Colonic mucosa (tissue), 4 donors: ENCODE measurements at regions not wholly inside any gene's neighbourhood (a gene's known extent, or its start where the extent isn't known, plus 50 kb on each side); places are given as distances from the start of the nearest gene placed in this dataset.

ENCODE experiments used
- DNase-seq: peaks from one replicate; pipeline ENCODE4 v3.0.0-alpha.2; 2020
- H3K27ac ChIP-seq: fragments of 200-600 bp; one replicate; pipeline ENCODE4 v1.8.0; 2021
- H3K27me3 ChIP-seq: fragments of 200-600 bp; one replicate; pipeline ENCODE4 v1.8.0; 2021
- H3K36me3 ChIP-seq: fragments of 200-600 bp; one replicate; pipeline ENCODE4 v1.8.0; 2021
- H3K4me1 ChIP-seq: fragments of 200-600 bp; one replicate; pipeline ENCODE4 v1.8.0; 2021; ENCODE audit warnings: mild to moderate bottlenecking
- H3K4me3 ChIP-seq: fragments of 200-600 bp; one replicate; pipeline ENCODE4 v1.8.0; 2021
- H3K9ac ChIP-seq, 2 donors: one replicate each; pipeline ENCODE4 v1.7.0; 2013; ENCODE audit warnings: control low read depth in 2 of 2, low read depth in 2 of 2, low read length in 2 of 2
- H3K9me3 ChIP-seq: fragments of 200-600 bp; one replicate; pipeline ENCODE4 v1.8.0; 2021
- intact Hi-C: fragments of 100-400 bp; cut with DNase I; formaldehyde crosslinking; loops from one replicate; pipeline ENCODE4 v1.14.1; 2022
- TF ChIP-seq, protein P1 (sequence below): fragments of 200-600 bp; IDR thresholded peaks from one replicate; pipeline ENCODE4 v1.8.0; 2022; ENCODE audit warnings: antibody characterized with exemption, mild to moderate bottlenecking
- donor health status: healthy.
- donor health status: DM: no; HTN: no; CAD: no.
- donor health status: DM: no; HTN: no; CAD: no.

DNA sequence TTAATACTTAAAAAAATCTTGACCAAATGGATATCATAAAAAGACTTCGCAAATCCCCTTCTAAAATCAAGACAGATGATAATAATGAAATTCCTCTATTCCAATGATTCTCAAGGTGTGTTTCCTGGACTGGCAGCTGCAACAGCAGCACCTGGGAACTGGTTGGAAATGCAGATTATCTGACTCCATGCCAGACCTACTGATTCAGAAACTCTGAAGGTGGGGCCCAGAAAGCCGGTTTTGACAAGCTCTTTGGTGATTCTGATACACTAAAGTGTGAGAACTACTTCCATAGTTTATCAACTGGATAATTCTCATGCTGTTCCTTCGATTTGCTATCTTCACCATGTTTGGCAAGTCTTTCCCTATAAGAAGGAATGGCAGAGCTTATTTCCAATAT is 252.1 kb downstream of the COL12A1 start:
- H3K4me3 ChIP-seq, result no peak overlapping the region
- no peaks in the 10 kb centered on the region for H3K36me3 ChIP-seq
- H3K9me3 ChIP-seq, result no peaks in the 10 kb centered on the region
- no peak overlapping the region for H3K27ac ChIP-seq
- no peaks in the 10 kb centered on the region for H3K27me3 ChIP-seq
- H3K4me1 ChIP-seq, result no peaks in the 10 kb centered on the region
- intact Hi-C loops, result no loop called here
- no peak overlapping the region for H3K9ac ChIP-seq
- TF ChIP-seq, protein P1, sequence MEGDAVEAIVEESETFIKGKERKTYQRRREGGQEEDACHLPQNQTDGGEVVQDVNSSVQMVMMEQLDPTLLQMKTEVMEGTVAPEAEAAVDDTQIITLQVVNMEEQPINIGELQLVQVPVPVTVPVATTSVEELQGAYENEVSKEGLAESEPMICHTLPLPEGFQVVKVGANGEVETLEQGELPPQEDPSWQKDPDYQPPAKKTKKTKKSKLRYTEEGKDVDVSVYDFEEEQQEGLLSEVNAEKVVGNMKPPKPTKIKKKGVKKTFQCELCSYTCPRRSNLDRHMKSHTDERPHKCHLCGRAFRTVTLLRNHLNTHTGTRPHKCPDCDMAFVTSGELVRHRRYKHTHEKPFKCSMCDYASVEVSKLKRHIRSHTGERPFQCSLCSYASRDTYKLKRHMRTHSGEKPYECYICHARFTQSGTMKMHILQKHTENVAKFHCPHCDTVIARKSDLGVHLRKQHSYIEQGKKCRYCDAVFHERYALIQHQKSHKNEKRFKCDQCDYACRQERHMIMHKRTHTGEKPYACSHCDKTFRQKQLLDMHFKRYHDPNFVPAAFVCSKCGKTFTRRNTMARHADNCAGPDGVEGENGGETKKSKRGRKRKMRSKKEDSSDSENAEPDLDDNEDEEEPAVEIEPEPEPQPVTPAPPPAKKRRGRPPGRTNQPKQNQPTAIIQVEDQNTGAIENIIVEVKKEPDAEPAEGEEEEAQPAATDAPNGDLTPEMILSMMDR, result no peak
- no peak for DNase-seq

DNA sequence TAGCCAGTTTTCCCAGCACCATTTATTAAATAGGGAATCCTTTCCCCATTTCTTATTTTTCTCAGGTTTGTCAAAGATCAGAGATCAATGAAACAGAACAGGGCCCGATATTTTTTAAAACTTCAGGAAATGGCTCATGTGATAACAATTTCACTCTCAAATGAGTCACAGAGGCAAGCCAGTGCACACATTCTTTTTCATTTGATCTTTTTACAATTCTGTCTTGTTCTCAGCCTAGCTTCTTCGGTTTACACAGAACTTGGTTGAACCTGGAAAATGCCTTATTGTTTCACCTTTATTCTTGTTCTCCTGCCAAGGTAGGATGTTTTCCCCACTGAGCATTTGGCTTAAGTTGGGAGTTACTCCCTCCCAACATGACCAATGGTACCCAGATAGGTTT is 258.9 kb downstream of the COL12A1 start:
- H3K4me3 ChIP-seq, result no peak overlapping the region
- intact Hi-C loops, result no loop called here
- no peaks in the 10 kb centered on the region for H3K27me3 ChIP-seq
- no peaks in the 10 kb centered on the region for H3K9me3 ChIP-seq
- DNase-seq, result no peak
- no peaks in the 10 kb centered on the region for H3K4me1 ChIP-seq
- TF ChIP-seq, protein P1, result no peak
- H3K9ac ChIP-seq, result no peak overlapping the region
- no peak overlapping the region for H3K27ac ChIP-seq
- no peaks in the 10 kb centered on the region for H3K36me3 ChIP-seq

DNA sequence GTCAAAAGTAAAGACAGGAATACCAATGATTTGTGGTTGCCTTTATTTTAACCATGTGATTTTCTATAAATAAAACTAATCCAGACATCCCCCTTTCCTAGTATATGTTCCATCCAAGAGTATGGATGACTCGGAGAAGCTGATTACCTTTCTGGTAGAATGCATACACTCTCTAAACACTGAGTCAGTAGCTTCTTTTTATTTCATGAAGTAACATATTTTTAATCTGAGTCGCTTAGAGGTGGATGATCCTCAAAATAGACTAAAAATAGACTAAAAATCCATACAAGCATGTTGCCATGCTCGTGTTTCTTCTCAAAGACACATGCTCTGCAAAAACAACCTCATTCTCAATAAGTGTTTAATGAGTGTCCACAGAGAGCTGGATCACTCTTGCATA is 263.7 kb downstream of the COL12A1 start:
- DNase-seq, result no peak
- Histone ChIP-seq H3K27me3 (no peaks in the 10 kb centered on the region), H3K4me1 (no peaks in the 10 kb centered on the region), H3K36me3 (no peaks in the 10 kb centered on the region), H3K9me3 (no peaks in the 10 kb centered on the region), H3K27ac (no peak overlapping the region), H3K4me3 (no peak overlapping the region), H3K9ac (no peak overlapping the region)
- TF ChIP-seq, protein P1, result no peak
- intact Hi-C loops, result no loop called here

DNA sequence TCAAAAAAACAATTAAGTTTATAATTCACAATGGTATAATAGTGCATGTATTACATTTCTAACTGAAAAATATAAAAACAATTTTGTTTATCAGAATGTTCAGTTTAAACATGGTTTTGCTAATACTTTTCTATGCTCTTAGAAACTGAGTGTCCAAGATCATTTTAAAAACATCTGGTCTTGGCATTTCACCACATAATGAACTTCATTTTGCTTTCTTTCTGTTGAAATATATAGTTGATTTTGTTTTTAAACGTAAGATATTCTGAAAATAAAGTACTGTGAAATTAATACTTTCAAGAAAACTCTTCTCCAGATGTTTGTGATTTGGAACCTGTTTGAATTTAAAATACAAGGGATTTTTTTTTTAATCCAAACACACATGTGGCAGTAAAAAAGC is 264.4 kb downstream of the COL12A1 start:
- no peaks in the 10 kb centered on the region for H3K27me3 ChIP-seq
- H3K27ac ChIP-seq, result no peak overlapping the region
- no peak overlapping the region for H3K4me3 ChIP-seq
- H3K36me3 ChIP-seq, result no peaks in the 10 kb centered on the region
- no peaks in the 10 kb centered on the region for H3K4me1 ChIP-seq
- no peak for DNase-seq
- no peak overlapping the region for H3K9ac ChIP-seq
- intact Hi-C loops, result no loop called here
- TF ChIP-seq, protein P1, result no peak
- H3K9me3 ChIP-seq, result no peaks in the 10 kb centered on the region

DNA sequence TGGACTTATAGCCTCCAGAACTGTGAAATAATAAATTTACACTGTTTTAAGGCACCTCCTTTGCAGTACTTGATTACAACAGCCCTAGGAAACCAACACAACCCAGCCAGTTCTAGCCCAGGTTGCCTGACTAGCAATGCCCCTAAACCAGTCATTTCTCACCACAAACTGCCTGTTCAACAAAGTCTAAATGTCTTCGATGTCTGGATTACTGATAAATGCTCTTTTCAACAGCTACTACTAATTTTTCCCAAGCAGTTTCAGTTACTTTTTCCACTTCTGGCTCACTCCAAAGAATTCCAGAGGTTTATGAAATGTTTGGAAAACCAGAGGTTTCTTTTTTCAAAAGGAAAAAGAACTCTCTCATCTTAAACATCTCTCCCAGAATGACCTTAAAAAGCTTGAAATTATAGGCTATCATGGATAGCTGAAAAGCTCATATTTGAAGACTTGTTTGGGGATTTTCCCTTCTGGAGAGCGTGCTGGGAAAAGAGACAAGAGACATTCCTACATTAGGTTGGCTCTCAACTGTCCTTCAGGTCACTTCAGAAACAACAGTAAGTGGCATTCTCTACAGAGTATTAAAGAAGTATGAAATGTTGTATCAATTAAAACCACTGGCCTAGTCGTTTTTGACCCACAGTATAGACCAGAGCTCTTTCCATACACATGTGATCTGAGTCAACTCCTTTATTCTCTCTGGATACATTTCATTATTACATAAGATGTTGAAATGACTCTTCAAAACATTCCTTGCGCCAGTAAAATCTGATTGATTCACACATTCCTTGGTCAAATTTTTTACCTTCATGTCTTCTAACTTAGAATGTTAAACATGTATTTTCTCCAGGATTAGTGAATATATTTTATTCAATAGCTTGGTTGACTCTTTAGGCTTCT is 265.9 kb downstream of the COL12A1 start:
- no peak for DNase-seq
- no peaks in the 10 kb centered on the region for H3K36me3 ChIP-seq
- no peak overlapping the region for H3K27ac ChIP-seq
- H3K4me3 ChIP-seq, result no peak overlapping the region
- intact Hi-C loops, result no loop called here
- no peaks in the 10 kb centered on the region for H3K27me3 ChIP-seq
- no peaks in the 10 kb centered on the region for H3K4me1 ChIP-seq
- no peaks in the 10 kb centered on the region for H3K9me3 ChIP-seq
- H3K9ac ChIP-seq, result no peak overlapping the region
- TF ChIP-seq, protein P1, result no peak
